Naive thymus-derived CD8-positive, alpha-beta T cell (primary cell): ENCODE measurements at regions not wholly inside any gene's neighbourhood (a gene's known extent, or its start where the extent isn't known, plus 50 kb on each side); places are given as distances from the start of the nearest gene placed in this dataset.

Source experiments
- ATAC-seq, 2 donors: fragments of 150-1000 bp; cut with Tn5 transposase in 1 of 2; sonication (Bioruptor Pico), chemical (Tn5 transposase) in 1 of 2; 1 replicate in 1 of 2; 2 replicates in 1 of 2; pipeline ENCODE4 v1.10.0; 2021; ENCODE audit warnings: mild to moderate bottlenecking in 2 of 2, moderate library complexity in 2 of 2
- POLR2A ChIA-PET: fragments of 350-600 bp; sonication (Branson Sonifier 250); formaldehyde crosslinking; loops from one replicate; lab custom pipeline; 2021; ENCODE audit warnings: antibody characterized with exemption; lab: Charles Lee
- DNase-seq, 10 donors: peaks; one replicate each; pipeline versions ENCODE4 v3.0.0 to v3.0.0-alpha.2; 2020 to 2022
- H3K27ac Mint-ChIP-seq, 10 donors: one replicate each; pipeline ENCODE4 v1.8.0; 2020 to 2022; ENCODE audit warnings: mild to moderate bottlenecking in 10 of 10, mixed read lengths in 10 of 10, moderate library complexity in 4 of 10, inconsistent platforms in 1 of 10
- H3K27me3 Mint-ChIP-seq, 5 donors: one replicate each; pipeline ENCODE4 v1.8.0; 2021 to 2022; ENCODE audit warnings: mixed read lengths in 5 of 5
- H3K36me3 Mint-ChIP-seq, 3 donors: one replicate each; pipeline ENCODE4 v1.8.0; 2020 to 2022; ENCODE audit warnings: mixed read lengths in 3 of 3, mild to moderate bottlenecking in 2 of 3, inconsistent platforms in 1 of 3
- H3K4me1 Mint-ChIP-seq, 4 donors: one replicate each; pipeline ENCODE4 v1.8.0; 2021 to 2022; ENCODE audit warnings: mixed read lengths in 4 of 4
- H3K4me3 Mint-ChIP-seq, 10 donors: one replicate each; pipeline ENCODE4 v1.8.0; 2020 to 2022; ENCODE audit warnings: mild to moderate bottlenecking in 10 of 10, mixed read lengths in 10 of 10, moderate library complexity in 6 of 10, inconsistent platforms in 1 of 10
- H3K9me3 Mint-ChIP-seq, 9 donors: one replicate each; pipeline ENCODE4 v1.8.0; 2020 to 2022; ENCODE audit warnings: mixed read lengths in 9 of 9, mild to moderate bottlenecking in 3 of 9, inconsistent platforms in 1 of 9, moderate library complexity in 1 of 9

- H3K4me1 Mint-ChIP-seq: no peaks in the 10 kb centered on the region
- H3K9me3 Mint-ChIP-seq: peaks cover 0 to 16% (median 12%) of the 10 kb centered on the region in 9 donors
- H3K27ac Mint-ChIP-seq: peak overlapping the region in 1 of 10 donors; percentile 83
- POLR2A ChIA-PET: no interaction called here
- ATAC-seq (no peak), DNase-seq (no peak)
- peaks cover 0 to 7% (median 5%) of the 10 kb centered on the region in 3 donors for H3K36me3 Mint-ChIP-seq
- H3K4me3 Mint-ChIP-seq: no peak overlapping the region
- H3K27me3 Mint-ChIP-seq: peaks cover 7 to 25% (median 9%) of the 10 kb centered on the region in 5 donors
Observed at GRCh38 chr7:38051311-38051710, 126.7 kb upstream of the STARD3NL start.

GRCh38 chr7:38051786-38052185 lies 126.3 kb upstream of the STARD3NL start:
- H3K9me3 Mint-ChIP-seq: peaks cover 0 to 16% (median 12%) of the 10 kb centered on the region in 9 donors
- DNase-seq (no peak), ATAC-seq (no peak)
- peaks cover 7 to 25% (median 9%) of the 10 kb centered on the region in 5 donors for H3K27me3 Mint-ChIP-seq
- POLR2A ChIA-PET: no interaction called here
- H3K4me1 Mint-ChIP-seq: no peaks in the 10 kb centered on the region
- peaks cover 0 to 7% (median 5%) of the 10 kb centered on the region in 3 donors for H3K36me3 Mint-ChIP-seq
- no peak overlapping the region for H3K27ac Mint-ChIP-seq
- H3K4me3 Mint-ChIP-seq: no peak overlapping the region

GRCh38 chr7:38052786-38053185 lies 125.3 kb upstream of the STARD3NL start:
- DNase-seq (no peak), ATAC-seq (no peak)
- POLR2A ChIA-PET: no interaction called here
- no peak overlapping the region for H3K4me3 Mint-ChIP-seq
- H3K9me3 Mint-ChIP-seq: peaks cover 0 to 16% (median 11%) of the 10 kb centered on the region in 9 donors
- H3K36me3 Mint-ChIP-seq: peaks cover 0 to 7% (median 5%) of the 10 kb centered on the region in 3 donors
- no peak overlapping the region for H3K27ac Mint-ChIP-seq
- no peaks in the 10 kb centered on the region for H3K4me1 Mint-ChIP-seq
- H3K27me3 Mint-ChIP-seq: peaks cover 7 to 25% (median 9%) of the 10 kb centered on the region in 5 donors

- ATAC-seq (no peak), DNase-seq (no peak)
- POLR2A ChIA-PET: no interaction called here
- H3K27ac Mint-ChIP-seq: no peak overlapping the region
- no peak overlapping the region for H3K4me3 Mint-ChIP-seq
- H3K36me3 Mint-ChIP-seq: peaks cover 0 to 2% (median 2%) of the 10 kb centered on the region in 3 donors
- peaks cover 4 to 25% (median 6%) of the 10 kb centered on the region in 5 donors for H3K27me3 Mint-ChIP-seq
- peaks cover 0 to 5% (median 2%) of the 10 kb centered on the region in 9 donors for H3K9me3 Mint-ChIP-seq
- H3K4me1 Mint-ChIP-seq: no peaks in the 10 kb centered on the region
Observed at GRCh38 chr7:38054199-38054598, 123.8 kb upstream of the STARD3NL start.

GRCh38 chr7:38057829-38058228 lies 120.2 kb upstream of the STARD3NL start:
- no peaks in the 10 kb centered on the region for H3K9me3 Mint-ChIP-seq
- no peak overlapping the region for H3K4me3 Mint-ChIP-seq
- ATAC-seq (no peak), DNase-seq (no peak)
- POLR2A ChIA-PET: no interaction called here
- no peaks in the 10 kb centered on the region for H3K4me1 Mint-ChIP-seq
- peaks cover 0 to 16% (median 3%) of the 10 kb centered on the region in 5 donors for H3K27me3 Mint-ChIP-seq
- H3K36me3 Mint-ChIP-seq: no peaks in the 10 kb centered on the region
- no peak overlapping the region for H3K27ac Mint-ChIP-seq

- Mint-ChIP-seq H3K27me3 (peaks cover 0 to 4% (median 0%) of the 10 kb centered on the region in 5 donors), H3K36me3 (no peaks in the 10 kb centered on the region), H3K4me3 (no peak overlapping the region), H3K4me1 (no peaks in the 10 kb centered on the region), H3K9me3 (no peaks in the 10 kb centered on the region), H3K27ac (no peak overlapping the region)
- ATAC-seq: no peak
- POLR2A ChIA-PET: no interaction called here
- no peak for DNase-seq
Observed at GRCh38 chr7:38060116-38060515, 117.9 kb upstream of the STARD3NL start.

GRCh38 chr7:38060637-38061036 lies 117.4 kb upstream of the STARD3NL start:
- Mint-ChIP-seq H3K9me3 (no peaks in the 10 kb centered on the region), H3K27ac (no peak overlapping the region), H3K36me3 (no peaks in the 10 kb centered on the region), H3K27me3 (peaks cover 0 to 4% (median 0%) of the 10 kb centered on the region in 5 donors), H3K4me1 (no peaks in the 10 kb centered on the region), H3K4me3 (no peak overlapping the region)
- POLR2A ChIA-PET: no interaction called here
- DNase-seq (no peak), ATAC-seq (no peak)

GRCh38 chr7:38066391-38066790 lies 111.7 kb upstream of the STARD3NL start:
- H3K27ac Mint-ChIP-seq: no peak overlapping the region
- no peaks in the 10 kb centered on the region for H3K4me1 Mint-ChIP-seq
- no peak overlapping the region for H3K4me3 Mint-ChIP-seq
- H3K9me3 Mint-ChIP-seq: no peaks in the 10 kb centered on the region
- DNase-seq (no peak), ATAC-seq (no peak)
- no peaks in the 10 kb centered on the region for H3K36me3 Mint-ChIP-seq
- H3K27me3 Mint-ChIP-seq: peaks cover 0 to 7% (median 0%) of the 10 kb centered on the region in 5 donors
- POLR2A ChIA-PET: no interaction called here

GRCh38 chr7:38068461-38068860 lies 109.6 kb upstream of the STARD3NL start:
- POLR2A ChIA-PET: no interaction called here
- no peaks in the 10 kb centered on the region for H3K4me1 Mint-ChIP-seq
- no peaks in the 10 kb centered on the region for H3K9me3 Mint-ChIP-seq
- ATAC-seq (no peak), DNase-seq (no peak)
- no peak overlapping the region for H3K4me3 Mint-ChIP-seq
- H3K27ac Mint-ChIP-seq: no peak overlapping the region
- H3K27me3 Mint-ChIP-seq: peaks cover 0 to 4% (median 1%) of the 10 kb centered on the region in 5 donors
- no peaks in the 10 kb centered on the region for H3K36me3 Mint-ChIP-seq

GRCh38 chr7:38069052-38069451 lies 109.0 kb upstream of the STARD3NL start:
- Mint-ChIP-seq H3K4me3 (no peak overlapping the region), H3K27ac (no peak overlapping the region), H3K4me1 (no peaks in the 10 kb centered on the region), H3K27me3 (peaks cover 0 to 7% (median 1%) of the 10 kb centered on the region in 5 donors), H3K36me3 (no peaks in the 10 kb centered on the region), H3K9me3 (no peaks in the 10 kb centered on the region)
- no peak for ATAC-seq
- no peak for DNase-seq
- POLR2A ChIA-PET: no interaction called here

GRCh38 chr7:38070718-38071117 lies 107.3 kb upstream of the STARD3NL start:
- no peaks in the 10 kb centered on the region for H3K36me3 Mint-ChIP-seq
- no peak overlapping the region for H3K4me3 Mint-ChIP-seq
- ATAC-seq: no peak
- DNase-seq: no peak
- POLR2A ChIA-PET: no interaction called here
- H3K27me3 Mint-ChIP-seq: peaks cover under 1 to 14% (median 7%) of the 10 kb centered on the region in 5 donors
- H3K4me1 Mint-ChIP-seq: no peaks in the 10 kb centered on the region
- peaks cover 0 to 3% (median 0%) of the 10 kb centered on the region in 9 donors for H3K9me3 Mint-ChIP-seq
- H3K27ac Mint-ChIP-seq: no peak overlapping the region

- H3K4me3 Mint-ChIP-seq: no peak overlapping the region
- DNase-seq (no peak), ATAC-seq (no peak)
- peaks cover 2 to 20% (median 12%) of the 10 kb centered on the region in 5 donors for H3K27me3 Mint-ChIP-seq
- peaks cover 0 to 20% (median 5%) of the 10 kb centered on the region in 9 donors for H3K9me3 Mint-ChIP-seq
- POLR2A ChIA-PET: no interaction called here
- H3K36me3 Mint-ChIP-seq: peaks cover 0 to 16% (median 6%) of the 10 kb centered on the region in 3 donors
- no peak overlapping the region for H3K27ac Mint-ChIP-seq
- H3K4me1 Mint-ChIP-seq: no peaks in the 10 kb centered on the region
Observed at GRCh38 chr7:38086857-38087256, 91.2 kb upstream of the STARD3NL start.

- Mint-ChIP-seq H3K27ac (no peak overlapping the region), H3K9me3 (peaks cover 0 to 23% (median 8%) of the 10 kb centered on the region in 9 donors), H3K4me1 (no peaks in the 10 kb centered on the region), H3K4me3 (no peak overlapping the region), H3K36me3 (peaks cover 0 to 16% (median 9%) of the 10 kb centered on the region in 3 donors), H3K27me3 (peaks cover 0 to 7% (median 2%) of the 10 kb centered on the region in 5 donors)
- DNase-seq (no peak), ATAC-seq (no peak)
- POLR2A ChIA-PET: no interaction called here
Observed at GRCh38 chr7:38102507-38102906, 75.5 kb upstream of the STARD3NL start.

- peak; percentile 52 to 61 for ATAC-seq
- Mint-ChIP-seq H3K4me3 (no peak overlapping the region), H3K27ac (peak overlapping the region in 1 of 10 donors; percentile 56), H3K27me3 (peaks cover 0 to 5% (median 2%) of the 10 kb centered on the region in 5 donors), H3K36me3 (no peaks in the 10 kb centered on the region), H3K9me3 (no peaks in the 10 kb centered on the region), H3K4me1 (no peaks in the 10 kb centered on the region)
- POLR2A ChIA-PET: no interaction called here
- DNase-seq: peak in 5 of 10 donors; percentile 3 to 58 (median 53)
Observed at GRCh38 chr7:38105874-38106483, 72.1 kb upstream of the STARD3NL start.
